Upper lobe of left lung (tissue), 4 donors: ENCODE measurements at regions not wholly inside any gene's neighbourhood (a gene's known extent, or its start where the extent isn't known, plus 50 kb on each side); places are given as distances from the start of the nearest gene placed in this dataset.

Source experiments
- CTCF ChIP-seq, 6 experiments: fragments of 450-650 bp in 4 of 6; fragments of 200-600 bp in 2 of 6; sonication (generic) in 2 of 6; IDR thresholded peaks; one replicate each; pipeline ENCODE4 v1.5.1; 2016 to 2019; ENCODE audit warnings: antibody characterized with exemption in 6 of 6
- EP300 ChIP-seq, 4 donors: sonication (generic); formaldehyde crosslinking; IDR thresholded peaks; one replicate each; pipeline ENCODE4 v1.5.1; 2017; ENCODE audit warnings: antibody characterized with exemption in 4 of 4, control low read depth in 2 of 4
- POLR2A ChIP-seq, 4 donors: fragments of 450-650 bp; IDR thresholded peaks; one replicate each; pipeline ENCODE4 v1.5.1; 2016 to 2017; ENCODE audit warnings: antibody characterized with exemption in 4 of 4, mild to moderate bottlenecking in 2 of 4
- POLR2AphosphoS5 ChIP-seq, 2 donors: sonication (generic); formaldehyde crosslinking; IDR thresholded peaks; one replicate each; pipeline ENCODE4 v1.5.1; 2017; ENCODE audit warnings: antibody characterized with exemption in 2 of 2

- TF ChIP-seq POLR2A (IDR thresholded peaks at IDR 0.05) (no peak), CTCF (IDR thresholded peaks at IDR 0.05) (no peak), EP300 (IDR thresholded peaks at IDR 0.05) (no peak), POLR2AphosphoS5 (IDR thresholded peaks at IDR 0.05) (no peak)
These were observed 261.4 kb upstream of the IRAK1BP1 start for GRCh38 chr6:78605909-78606446.
